HG03108 (cell line): ENCODE measurements at regions not wholly inside any gene's neighbourhood (a gene's known extent, or its start where the extent isn't known, plus 50 kb on each side); places are given as distances from the start of the nearest gene placed in this dataset.

Source experiments
- ATAC-seq: cut with Tn5 transposase; IDR thresholded peaks from one replicate; pipeline ENCODE4 v1.9.1; 2021; ENCODE audit warnings: moderate library complexity; ENCODE audit not compliant: unreplicated experiment

DNA sequence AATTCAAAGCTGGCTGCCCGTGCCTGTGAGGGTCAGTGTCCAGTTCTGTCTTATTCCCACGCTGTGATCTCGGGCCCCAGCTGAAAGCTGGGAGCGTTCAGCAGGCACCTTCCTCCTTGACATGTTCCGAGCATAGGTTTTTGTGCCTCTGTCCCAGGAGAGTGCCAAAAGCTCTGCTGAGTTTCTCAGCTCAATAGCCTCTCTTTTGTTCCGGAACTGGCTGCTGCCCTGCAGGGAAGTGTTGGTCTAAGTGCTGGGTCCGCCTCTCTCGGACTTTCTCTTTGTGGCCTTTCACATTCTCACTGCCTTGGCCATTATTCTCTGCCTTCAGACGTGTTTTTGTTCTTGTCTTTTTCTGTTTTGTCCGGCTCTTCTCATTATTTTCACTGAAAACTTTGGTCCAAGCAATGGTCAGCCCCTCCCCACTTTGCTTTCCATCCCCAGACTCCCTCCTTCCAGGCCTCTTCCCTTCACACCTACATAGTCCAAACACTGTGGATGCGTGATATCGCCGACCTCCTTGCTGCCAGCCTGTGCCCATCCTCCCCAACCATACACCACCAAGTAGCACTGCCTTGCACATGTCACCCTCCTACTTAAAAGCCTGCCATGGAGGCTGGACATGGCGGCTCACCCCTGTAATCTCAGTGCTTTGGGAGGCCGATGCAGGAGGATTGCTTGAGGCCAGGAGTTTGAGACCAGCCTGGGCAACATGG lies 233.8 kb downstream of the RHOU start:
- no peak for ATAC-seq

DNA sequence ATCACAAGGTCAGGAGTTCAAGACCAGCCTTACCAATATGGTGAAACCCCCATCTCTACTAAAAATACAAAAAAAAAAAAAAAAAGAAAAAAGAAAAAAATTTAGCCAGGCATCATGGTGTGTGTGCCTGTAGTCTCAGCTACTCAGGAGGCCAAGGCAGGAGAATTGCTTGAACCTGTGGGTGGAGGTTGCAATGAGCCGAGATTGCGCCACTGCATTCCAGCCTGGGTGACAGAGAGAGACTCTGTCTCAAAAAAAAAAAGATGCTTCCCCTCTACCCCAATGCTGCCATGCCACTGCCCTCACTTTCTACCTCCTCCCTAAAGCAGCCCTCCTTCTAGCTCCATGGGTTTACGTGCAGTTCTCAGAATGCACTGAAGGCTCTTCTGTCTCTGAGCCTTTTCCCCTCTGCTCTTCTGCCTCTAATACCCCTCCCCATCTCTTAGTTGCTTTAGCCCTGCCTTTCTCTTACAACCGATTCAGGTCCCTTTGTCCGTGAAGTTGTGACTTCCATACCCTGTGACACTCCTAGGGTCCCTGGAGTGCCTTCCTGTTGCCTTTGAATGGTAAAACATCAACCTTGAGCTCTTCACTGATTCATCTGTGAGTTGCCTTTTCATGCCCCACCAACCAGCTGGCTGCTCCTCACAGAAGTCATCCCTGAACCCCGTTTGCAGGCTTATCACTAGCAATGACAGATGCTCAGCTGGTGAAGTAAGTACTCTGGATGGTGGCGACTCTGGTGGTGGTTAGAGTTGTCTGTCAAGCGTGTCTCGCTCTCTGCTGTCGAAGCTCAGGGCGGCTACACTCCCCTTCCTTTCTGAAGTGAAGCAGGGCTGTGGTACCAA lies 234.9 kb downstream of the RHOU start:
- no peak for ATAC-seq

DNA sequence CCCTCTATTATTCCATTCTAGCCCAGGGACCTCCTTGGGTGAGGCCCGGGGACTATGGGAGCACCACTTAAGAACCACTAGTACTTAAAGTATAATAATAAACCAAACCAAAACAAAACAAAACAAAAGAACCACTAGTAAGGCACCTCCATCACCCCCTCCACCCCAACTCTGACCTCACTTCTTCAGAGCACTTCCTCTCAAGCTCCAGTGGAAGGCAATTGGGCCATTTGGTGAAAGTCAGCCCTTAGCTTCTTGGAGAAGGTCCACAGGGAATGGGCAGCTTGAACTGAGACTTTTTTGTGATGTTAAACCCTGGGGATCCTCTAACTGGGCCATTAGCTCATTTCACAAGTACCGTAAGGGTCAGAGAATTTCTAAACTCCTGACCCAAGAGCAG lies 237.3 kb downstream of the RHOU start:
- ATAC-seq: no peak

DNA sequence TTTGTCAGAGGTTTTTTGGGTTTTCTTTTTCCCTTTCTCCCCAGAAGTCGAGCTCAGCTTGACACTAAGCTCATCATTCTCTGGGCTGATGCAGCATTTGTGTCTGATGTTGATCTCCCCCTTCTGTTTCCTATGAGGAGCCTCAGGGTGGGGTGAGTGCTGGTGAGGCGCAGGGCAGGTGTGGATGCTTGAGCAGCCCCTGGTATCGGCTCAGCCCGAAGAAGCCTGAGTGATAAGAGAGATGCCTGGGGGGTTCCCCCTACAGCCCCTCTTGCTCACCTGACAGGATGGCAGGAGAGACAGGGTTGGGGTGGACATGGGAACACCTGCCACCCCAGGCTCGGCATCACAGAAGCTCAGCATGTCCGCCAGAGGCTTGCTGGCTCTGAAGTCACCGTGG lies 239.0 kb downstream of the RHOU start:
- no peak for ATAC-seq

DNA sequence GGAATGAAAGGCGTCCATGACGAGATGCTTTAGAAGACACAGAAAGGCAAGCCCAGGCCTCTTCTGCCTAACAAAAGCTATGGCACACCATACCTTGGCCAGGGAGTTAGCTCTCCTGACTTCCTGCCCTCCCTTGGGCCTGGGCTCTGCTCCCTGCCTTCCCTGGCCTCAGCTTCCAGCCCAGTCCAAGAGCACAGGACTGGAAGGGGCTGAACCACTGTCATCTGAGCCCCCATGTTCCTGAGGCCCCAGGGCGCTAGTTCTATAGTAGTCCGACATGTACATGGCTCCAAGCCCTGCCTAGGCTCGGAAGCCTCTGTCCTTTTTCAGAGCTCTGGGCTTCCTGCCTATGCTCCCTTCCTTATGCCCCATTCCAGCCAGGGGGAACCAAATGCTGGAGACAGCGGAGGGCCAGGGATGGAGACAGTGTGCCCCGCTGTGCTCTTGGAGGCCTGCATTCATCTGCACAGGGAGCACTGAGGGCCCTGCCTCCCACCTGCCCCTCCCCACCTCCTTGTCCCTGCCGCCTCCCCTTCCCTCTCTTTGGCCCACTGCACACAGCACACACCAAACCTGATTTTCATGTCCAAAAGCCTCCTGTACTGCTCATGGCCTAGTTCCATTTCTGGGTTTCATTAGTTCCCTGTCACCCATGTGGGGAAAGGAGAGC lies 240.1 kb downstream of the RHOU start:
- no peak for ATAC-seq

DNA sequence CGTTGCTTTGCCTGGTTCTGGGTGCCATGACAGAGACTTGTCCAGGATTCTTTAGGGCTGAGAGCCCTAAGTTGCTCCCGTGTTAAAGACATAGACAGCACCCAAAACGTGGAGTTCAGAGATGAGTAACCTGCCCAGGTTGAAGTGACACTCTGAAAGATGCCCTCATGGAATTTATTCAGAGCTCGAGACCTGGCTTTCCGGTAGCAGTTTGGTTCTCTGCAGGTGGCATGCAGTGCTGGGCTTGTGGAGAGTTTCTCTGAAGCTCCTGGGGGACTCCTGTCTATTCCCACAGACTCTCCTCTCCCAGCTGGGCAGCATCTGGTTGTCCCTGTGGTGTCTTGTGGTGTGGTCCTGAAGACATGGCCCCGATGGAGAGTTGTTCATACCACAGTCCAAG lies 241.0 kb downstream of the RHOU start:
- no peak for ATAC-seq

DNA sequence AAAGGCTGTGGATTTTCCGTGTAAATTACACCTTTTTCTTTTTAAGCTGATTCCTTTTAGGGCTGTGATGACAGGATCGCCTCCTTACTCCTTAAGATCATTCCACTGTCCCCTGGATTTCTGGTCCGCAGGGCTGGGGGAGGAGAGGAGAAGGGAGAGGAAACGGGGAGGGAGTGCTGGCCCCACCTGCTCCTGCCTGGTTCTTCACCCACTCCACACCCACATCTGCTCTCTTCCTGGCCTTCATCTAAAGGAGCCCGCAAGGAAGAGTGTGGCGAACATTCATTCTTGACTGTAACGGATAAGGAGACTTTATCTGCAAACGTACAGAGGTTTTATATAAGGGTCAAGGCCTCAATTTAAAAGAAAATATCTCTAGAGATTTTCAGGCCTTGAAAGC lies 242.0 kb downstream of the RHOU start:
- ATAC-seq: no peak

DNA sequence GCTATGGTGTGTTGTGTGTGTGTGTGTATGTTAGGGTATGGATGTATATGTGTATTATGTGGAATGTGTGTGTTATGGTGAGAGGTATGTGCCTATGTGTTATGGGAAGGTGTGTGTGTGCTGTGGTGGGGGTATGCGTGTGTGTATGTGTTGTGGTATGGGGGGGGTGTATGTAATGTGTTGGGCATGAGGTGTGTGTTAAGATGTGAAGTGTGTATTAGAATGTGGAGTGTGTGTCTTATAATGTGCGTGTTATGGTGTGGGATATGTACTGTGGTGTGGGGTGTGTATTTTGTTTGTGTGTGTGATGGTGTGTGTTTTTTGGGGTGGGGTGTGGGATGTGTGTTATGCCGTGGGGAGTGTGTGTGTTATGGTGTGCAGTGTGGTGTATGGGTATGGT lies 242.5 kb downstream of the RHOU start:
- ATAC-seq: no peak

DNA sequence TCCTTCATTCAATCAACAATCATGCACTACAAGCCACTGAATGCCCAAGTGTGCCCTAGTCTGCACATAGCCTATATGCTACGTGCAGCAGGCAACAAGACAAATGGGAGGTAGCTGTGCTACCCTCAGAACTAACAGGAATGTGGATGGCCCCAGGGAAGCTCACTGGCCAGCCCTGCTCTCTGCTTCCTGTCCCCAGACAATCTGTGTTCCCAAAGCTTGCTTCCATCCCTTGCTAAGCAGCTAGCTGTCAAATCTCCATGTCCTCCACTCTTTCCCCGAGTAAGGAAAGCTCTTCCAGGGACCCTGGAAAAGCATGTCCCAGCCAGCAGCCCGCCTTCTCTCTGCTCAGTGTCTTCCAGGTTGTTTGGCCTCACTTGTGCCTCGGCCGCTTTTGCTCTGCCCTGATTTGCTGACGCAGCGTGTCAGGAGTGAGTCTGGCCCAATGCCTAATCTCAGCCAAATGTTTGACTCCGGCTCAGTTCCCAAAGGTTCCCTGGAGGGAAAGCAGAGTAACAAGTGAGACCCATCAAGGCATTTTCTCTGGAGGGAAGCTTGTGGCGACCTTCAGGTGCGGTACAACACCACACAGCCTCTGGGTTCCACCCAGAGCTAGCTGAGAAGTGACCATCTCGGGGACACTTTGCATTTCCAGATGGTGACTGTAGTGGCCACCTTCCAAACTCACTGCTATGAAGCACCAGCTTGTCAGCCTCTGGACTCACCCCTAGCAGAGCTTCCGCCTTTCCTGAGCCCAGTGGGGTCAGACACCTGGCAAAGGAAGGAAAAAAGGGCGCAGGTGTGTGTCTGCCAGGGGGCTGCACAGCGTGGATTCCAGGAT lies 243.4 kb downstream of the RHOU start:
- ATAC-seq: no peak

DNA sequence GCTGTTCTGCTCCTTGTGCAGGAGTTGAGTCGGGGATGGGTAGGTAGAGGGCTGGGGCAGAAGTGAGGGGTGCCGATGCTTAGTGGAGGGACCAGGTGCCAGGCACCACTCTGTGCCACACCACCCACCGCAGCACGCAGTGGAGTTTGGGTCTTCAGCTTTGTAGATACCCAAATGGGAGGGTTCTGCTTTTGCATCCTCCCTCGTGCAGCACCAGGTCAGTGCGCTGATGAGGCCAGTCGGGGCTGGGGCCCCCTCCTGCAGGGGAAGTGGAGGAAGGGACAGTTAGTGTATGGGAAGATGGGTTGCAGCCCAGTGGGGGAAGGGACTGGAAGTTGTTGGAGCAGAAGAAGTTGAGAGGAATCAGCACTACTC lies 244.0 kb downstream of the RHOU start:
- ATAC-seq: no peak

DNA sequence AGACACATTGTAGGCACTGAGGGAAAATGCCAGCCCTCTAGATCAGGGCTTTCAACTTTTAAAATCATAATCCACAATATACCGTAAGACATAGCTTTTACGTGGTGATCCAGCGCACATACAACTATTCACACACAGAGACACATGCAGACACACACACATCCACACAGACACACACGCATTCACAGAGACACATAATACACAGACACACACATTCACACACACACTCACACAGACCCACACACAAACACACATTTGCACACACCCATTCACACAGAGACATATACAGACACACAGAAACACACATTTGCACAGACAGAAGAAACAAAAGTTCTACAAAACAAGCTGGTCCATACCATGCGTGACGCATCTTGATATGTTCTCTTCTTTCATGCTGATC lies 244.5 kb downstream of the RHOU start:
- no peak for ATAC-seq

DNA sequence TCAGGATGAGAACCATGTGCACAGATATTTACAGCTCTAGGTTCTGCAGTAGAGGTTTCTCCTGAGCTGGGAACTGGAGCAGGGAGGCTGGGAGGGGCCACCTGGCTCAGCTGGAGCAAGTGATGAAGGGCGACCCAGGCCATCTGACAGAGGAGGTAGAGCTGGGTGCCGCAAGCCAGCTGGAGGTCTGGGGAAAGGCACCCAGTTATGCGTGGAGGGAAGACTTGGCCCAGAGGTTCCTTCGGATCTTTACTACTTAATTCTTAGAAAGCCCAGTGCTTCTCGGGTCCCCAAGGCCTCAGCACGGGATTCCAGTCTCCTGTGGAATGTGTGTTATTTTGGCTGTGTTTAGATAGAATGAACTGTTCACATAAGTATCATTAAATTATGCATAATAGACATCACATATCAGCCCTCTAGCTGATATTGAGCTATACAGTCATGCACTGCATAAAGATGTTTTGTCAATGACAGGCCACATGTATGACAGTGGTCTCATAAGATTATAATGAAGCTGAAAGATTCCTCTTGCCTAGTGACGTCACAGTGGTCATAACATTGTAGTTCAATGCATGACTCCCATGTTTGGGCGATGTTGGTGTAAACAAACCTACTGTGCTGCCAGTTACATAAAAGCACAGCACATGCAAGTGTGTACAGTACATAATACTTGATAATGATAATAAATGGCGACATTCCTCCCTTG lies 245.1 kb downstream of the RHOU start:
- no peak for ATAC-seq

DNA sequence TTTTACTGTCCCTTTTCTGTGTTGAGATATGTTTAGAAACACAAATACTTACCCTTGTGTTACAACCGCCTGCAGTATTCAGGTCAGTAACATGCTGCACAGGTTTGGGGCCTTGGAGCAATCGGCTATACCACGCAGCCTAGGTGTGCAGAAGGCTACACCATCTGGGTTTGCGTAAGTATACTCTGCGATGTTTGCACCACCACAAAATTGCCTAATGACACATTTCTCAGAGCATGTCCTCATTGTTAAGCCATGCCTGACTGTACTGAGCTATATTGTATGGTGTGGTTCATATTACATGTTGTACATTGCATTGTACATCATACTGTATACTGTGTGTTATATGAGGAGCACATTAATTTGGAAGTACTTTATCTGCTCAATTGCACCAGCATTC lies 247.4 kb downstream of the RHOU start:
- no peak for ATAC-seq

DNA sequence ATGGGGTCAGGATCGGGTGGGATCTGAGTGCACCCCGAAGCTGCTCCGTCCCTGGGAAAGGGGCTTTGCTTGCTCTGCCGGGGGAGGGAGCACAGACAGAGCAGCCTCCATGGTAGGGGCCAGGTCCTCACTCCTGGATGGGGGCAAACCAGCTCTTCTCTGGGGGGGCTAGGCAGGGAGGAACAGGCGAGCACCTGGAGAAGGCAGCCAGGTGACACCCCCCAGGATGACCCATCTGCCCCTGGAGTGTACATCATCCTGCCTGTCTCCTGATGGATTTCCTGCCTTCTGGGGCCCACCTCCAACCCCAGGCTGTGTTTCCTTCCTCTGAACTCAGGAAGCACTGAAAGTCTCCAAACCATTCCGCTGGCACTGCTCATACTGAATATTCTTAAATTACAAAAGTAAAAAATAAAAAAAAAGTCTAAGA lies 248.0 kb downstream of the RHOU start:
- ATAC-seq: no peak

DNA sequence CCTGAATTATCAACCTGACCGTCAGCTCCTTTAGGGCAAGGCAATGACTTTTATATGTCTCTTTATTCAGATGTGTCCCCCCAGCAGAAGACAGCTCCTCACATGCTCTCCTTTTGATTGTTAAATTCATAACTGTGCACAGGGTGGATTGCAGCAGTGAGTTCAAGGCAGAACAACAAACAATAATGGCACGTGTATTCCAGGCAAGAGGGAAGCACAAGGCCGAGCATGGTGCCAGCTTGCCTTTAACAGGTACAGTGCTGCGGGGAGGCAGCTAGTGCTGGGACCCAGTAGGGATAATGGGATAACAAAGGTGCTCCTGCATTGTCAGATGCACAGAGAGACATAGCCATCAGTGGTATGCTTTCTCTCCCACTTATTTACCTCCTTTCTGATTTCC lies 248.4 kb downstream of the RHOU start:
- no peak for ATAC-seq

DNA sequence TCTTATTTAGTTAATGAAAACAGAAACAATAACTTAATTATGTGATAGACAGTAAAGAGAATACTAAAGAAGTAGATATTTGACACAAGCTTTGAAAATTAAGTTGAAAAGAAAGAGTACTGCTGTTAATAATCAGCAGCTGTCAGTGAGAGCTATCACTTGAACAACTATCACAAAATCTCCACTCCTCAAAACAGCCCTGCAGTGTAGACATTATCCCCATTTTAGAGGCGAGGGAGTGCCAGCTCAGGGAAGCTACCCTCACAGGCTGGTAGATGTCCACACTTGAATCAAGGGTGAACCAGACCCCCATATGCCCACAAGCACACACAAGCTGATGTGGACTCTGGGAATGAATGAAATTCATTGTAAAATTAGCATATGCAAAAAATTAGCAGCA lies 248.8 kb downstream of the RHOU start:
- ATAC-seq: no peak

DNA sequence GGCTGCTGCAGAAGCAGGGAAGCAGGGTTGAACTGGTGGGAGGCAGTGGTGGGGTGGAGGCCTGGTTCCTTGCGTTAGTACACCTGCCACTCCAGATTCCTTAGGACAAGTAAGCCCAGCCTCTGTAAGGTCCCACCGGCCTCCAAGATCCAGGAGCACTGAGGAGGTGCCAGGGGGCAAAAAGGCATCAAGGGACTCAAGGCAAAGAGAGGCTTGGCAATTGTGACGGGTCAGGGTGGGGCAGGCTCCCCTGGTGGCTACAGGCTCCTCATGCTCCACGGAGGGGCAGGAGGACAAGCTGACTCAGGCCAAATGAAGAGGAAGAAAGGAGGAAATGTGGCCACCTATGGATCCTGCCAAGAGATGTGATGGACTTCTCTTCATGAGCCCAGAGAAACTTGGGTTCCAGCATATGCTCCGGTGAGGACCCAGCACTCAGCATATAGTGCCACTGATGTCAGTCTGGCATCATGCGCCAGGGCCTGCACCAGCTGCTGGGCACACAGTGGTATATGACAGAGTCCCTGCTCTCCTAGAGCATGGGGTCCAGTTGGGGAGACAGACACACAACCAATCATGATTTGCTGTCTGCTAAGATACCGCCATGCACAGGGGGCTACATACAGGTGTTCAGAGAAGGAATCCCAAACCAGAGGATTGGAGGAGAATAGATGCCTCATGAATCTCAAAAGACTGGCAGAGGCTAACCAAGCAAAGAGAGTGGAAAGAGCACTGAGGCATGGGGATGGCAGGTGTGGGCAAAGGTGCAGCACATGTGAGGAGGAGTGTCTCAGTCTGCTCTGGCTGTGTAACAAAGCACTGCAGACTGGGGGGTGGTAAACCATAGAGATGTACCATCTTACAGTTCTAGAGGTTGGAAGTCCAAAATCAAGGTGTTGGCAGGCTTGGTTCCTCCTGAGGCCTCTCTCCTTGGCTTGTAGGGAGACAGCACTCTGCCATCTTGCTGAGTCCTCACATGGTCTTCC lies 249.7 kb downstream of the RHOU start:
- ATAC-seq: no peak

DNA sequence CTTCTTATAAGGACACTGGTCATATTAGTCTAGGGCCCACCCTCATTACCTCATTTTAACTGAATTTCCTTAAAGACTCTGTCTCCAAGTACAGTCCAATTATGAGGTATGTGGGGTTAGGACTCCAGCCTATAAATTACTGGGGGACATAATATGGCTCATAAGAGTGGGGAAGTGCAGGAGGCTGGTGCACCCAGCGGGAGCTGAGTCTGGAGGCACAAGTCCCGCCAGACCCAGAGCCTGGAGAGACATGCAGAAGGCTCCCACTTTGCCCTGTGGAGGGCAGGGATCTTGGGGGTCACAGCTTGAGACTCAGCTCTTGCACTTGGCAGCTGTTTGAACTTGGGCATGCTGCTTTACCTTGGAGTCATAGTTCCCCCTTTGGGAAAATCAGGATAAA lies 250.4 kb downstream of the RHOU start:
- no peak for ATAC-seq
